WTC11 (cell line): ENCODE measurements at regions not wholly inside any gene's neighbourhood (a gene's known extent, or its start where the extent isn't known, plus 50 kb on each side); places are given as distances from the start of the nearest gene placed in this dataset.

Source experiments
- ATAC-seq: fragments of 200-7000 bp; cut with Tn5 transposase; 2 replicates; pipeline ENCODE4 v1.10.0; 2021; ENCODE audit warnings: mild to moderate bottlenecking, moderate library complexity
- CTCF ChIA-PET: fragments of 300-600 bp; sonication (Branson Sonifier 250); formaldehyde crosslinking; loops from one replicate; lab custom pipeline; 2021; ENCODE audit warnings: antibody characterized with exemption; lab: Charles Lee
- POLR2A ChIA-PET: fragments of 350-600 bp; sonication (Branson Sonifier 250); formaldehyde crosslinking; loops from one replicate; lab custom pipeline; 2021; ENCODE audit warnings: antibody characterized with exemption; lab: Charles Lee
- DNase-seq: peaks from one replicate; pipeline ENCODE4 v3.0.0; 2021; ENCODE audit warnings: low spot score
- H3K27ac Mint-ChIP-seq: 2 replicates; pipeline ENCODE4 v1.8.0; 2021; ENCODE audit warnings: mixed read lengths
- H3K27me3 Mint-ChIP-seq: 2 replicates; pipeline ENCODE4 v1.8.0; 2021; ENCODE audit warnings: low read depth, mild to moderate bottlenecking, moderate library complexity, mixed read lengths
- H3K36me3 Mint-ChIP-seq: 2 replicates; pipeline ENCODE4 v1.8.0; 2021; ENCODE audit warnings: mixed read lengths
- H3K4me1 Mint-ChIP-seq: 2 replicates; pipeline ENCODE4 v1.8.0; 2022; ENCODE audit warnings: mixed read lengths
- H3K4me3 Mint-ChIP-seq: 2 replicates; pipeline ENCODE4 v1.8.0; 2021; ENCODE audit warnings: mild to moderate bottlenecking, moderate library complexity, mixed read lengths
- H3K9me3 Mint-ChIP-seq: 2 replicates; pipeline ENCODE4 v1.8.0; 2021; ENCODE audit warnings: mixed read lengths
- AFF4 ChIP-seq: sonication (generic); formaldehyde crosslinking; IDR thresholded peaks from 2 replicates; pipeline ENCODE4 v1.8.1; 2023; ENCODE audit warnings: mild to moderate bottlenecking, missing genetic modification reagents, borderline replicate concordance
- AR ChIP-seq: fragments of 250-450 bp; sonication (Bioruptor Pico); IDR thresholded peaks from 2 replicates; pipeline ENCODE4 v1.9.0; 2021; ENCODE audit warnings: mild to moderate bottlenecking
- CREM ChIP-seq: sonication (generic); formaldehyde crosslinking; IDR thresholded peaks from 2 replicates; pipeline ENCODE4 v1.8.1; 2022; ENCODE audit warnings: mild to moderate bottlenecking, missing genetic modification reagents, moderate library complexity
- ESRRA ChIP-seq: sonication (generic); formaldehyde crosslinking; IDR thresholded peaks from 2 replicates; pipeline ENCODE4 v1.8.1; 2022; ENCODE audit warnings: mild to moderate bottlenecking, missing genetic modification reagents, borderline replicate concordance
- ETV6 ChIP-seq: sonication (generic); formaldehyde crosslinking; IDR thresholded peaks from 2 replicates; pipeline ENCODE4 v1.8.1; 2022; ENCODE audit warnings: mild to moderate bottlenecking, missing genetic modification reagents
- GABPB1 ChIP-seq: sonication (generic); formaldehyde crosslinking; IDR thresholded peaks from 2 replicates; pipeline ENCODE4 v1.8.1; 2023; ENCODE audit warnings: mild to moderate bottlenecking, missing genetic modification reagents
- JUN ChIP-seq: sonication (generic); formaldehyde crosslinking; IDR thresholded peaks from 2 replicates; pipeline ENCODE4 v1.8.0; 2023; ENCODE audit warnings: mild to moderate bottlenecking, missing genetic modification reagents
- KAT7 ChIP-seq: sonication (generic); formaldehyde crosslinking; IDR thresholded peaks from 2 replicates; pipeline ENCODE4 v1.8.1; 2023; ENCODE audit warnings: missing genetic modification reagents, mild to moderate bottlenecking, borderline replicate concordance
- MXD4 ChIP-seq: fragments of 250-450 bp; sonication (Bioruptor Pico); IDR thresholded peaks from 2 replicates; pipeline ENCODE4 v1.8.0; 2021; ENCODE audit warnings: mild to moderate bottlenecking, moderate library complexity, borderline replicate concordance
- NR1H2 ChIP-seq: sonication (generic); formaldehyde crosslinking; IDR thresholded peaks from 2 replicates; pipeline ENCODE4 v1.9.0; 2021; ENCODE audit warnings: mild to moderate bottlenecking, moderate library complexity, missing genetic modification reagents
- NR3C1 ChIP-seq: sonication (generic); formaldehyde crosslinking; conservative IDR thresholded peaks from 2 replicates; pipeline ENCODE4 v1.8.1; 2023; ENCODE audit warnings: low read depth, mild to moderate bottlenecking, missing genetic modification reagents
- SOX15 ChIP-seq: fragments of 250-450 bp; sonication (Bioruptor Pico); IDR thresholded peaks from 2 replicates; pipeline ENCODE4 v1.9.0; 2021; ENCODE audit warnings: mild to moderate bottlenecking
- ZBTB21 ChIP-seq: sonication (generic); formaldehyde crosslinking; IDR thresholded peaks from 2 replicates; pipeline ENCODE4 v1.8.1; 2023; ENCODE audit warnings: mild to moderate bottlenecking, missing genetic modification reagents, borderline replicate concordance
- ZNF232 ChIP-seq: sonication (generic); formaldehyde crosslinking; IDR thresholded peaks from 2 replicates; pipeline ENCODE4 v1.8.0; 2022; ENCODE audit warnings: mild to moderate bottlenecking, missing genetic modification reagents
- ZNF263 ChIP-seq: sonication (generic); formaldehyde crosslinking; IDR thresholded peaks from 2 replicates; pipeline ENCODE4 v1.8.1; 2022; ENCODE audit warnings: low read depth, mild to moderate bottlenecking, moderate library complexity, missing genetic modification reagents
- ZNF416 ChIP-seq: fragments of 250-450 bp; sonication (Bioruptor Pico); IDR thresholded peaks from 2 replicates; pipeline ENCODE4 v1.9.0; 2021; ENCODE audit warnings: mild to moderate bottlenecking, inconsistent platforms
- TF ChIP-seq, protein P1 (sequence below): sonication (generic); formaldehyde crosslinking; IDR thresholded peaks from 2 replicates; pipeline ENCODE4 v1.8.1; 2022; ENCODE audit warnings: missing genetic modification reagents, borderline replicate concordance
- TF ChIP-seq, protein P2 (sequence below): fragments of 250-450 bp; sonication (Bioruptor Pico); IDR thresholded peaks from 2 replicates; pipeline ENCODE4 v1.9.0; 2021; ENCODE audit warnings: mild to moderate bottlenecking, borderline replicate concordance
- TF ChIP-seq, protein P3 (sequence below): sonication (generic); formaldehyde crosslinking; IDR thresholded peaks from 2 replicates; pipeline ENCODE4 v1.8.1; 2023; ENCODE audit warnings: mild to moderate bottlenecking, missing genetic modification reagents, moderate library complexity
- TF ChIP-seq, protein P4 (sequence below): sonication (generic); formaldehyde crosslinking; conservative IDR thresholded peaks from 2 replicates; pipeline ENCODE4 v1.8.1; 2022; ENCODE audit warnings: mild to moderate bottlenecking, missing genetic modification reagents

GRCh38 chr11:42502151-42502550, 809.6 kb upstream of the API5 start:
- Mint-ChIP-seq H3K27me3 (no peaks in the 10 kb centered on the region), H3K27ac (no peak overlapping the region), H3K4me3 (no peak overlapping the region), H3K36me3 (0 out of 2 replicates have a peak, but pooled peaks cover 6% of the 10 kb centered on the region), H3K9me3 (peaks cover 19% of the 10 kb centered on the region), H3K4me1 (no peaks in the 10 kb centered on the region)
- CTCF ChIA-PET = no interaction called here
- no peak for ATAC-seq
- POLR2A ChIA-PET = no interaction called here
- TF ChIP-seq CREM = no peak
- TF ChIP-seq, protein P1, sequence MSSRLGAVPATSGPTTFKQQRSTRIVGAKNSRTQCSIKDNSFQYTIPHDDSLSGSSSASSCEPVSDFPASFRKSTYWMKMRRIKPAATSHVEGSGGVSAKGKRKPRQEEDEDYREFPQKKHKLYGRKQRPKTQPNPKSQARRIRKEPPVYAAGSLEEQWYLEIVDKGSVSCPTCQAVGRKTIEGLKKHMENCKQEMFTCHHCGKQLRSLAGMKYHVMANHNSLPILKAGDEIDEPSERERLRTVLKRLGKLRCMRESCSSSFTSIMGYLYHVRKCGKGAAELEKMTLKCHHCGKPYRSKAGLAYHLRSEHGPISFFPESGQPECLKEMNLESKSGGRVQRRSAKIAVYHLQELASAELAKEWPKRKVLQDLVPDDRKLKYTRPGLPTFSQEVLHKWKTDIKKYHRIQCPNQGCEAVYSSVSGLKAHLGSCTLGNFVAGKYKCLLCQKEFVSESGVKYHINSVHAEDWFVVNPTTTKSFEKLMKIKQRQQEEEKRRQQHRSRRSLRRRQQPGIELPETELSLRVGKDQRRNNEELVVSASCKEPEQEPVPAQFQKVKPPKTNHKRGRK (CRISPR knock-in tag) = no peak
- TF ChIP-seq AR (CRISPR knock-in tag) = no peak
- no peak for TF ChIP-seq MXD4 (CRISPR knock-in tag)
- no peak for TF ChIP-seq KAT7
- no peak for TF ChIP-seq NR3C1 (CRISPR knock-in tag)
- no peak for TF ChIP-seq ZNF232 (CRISPR knock-in tag)
- TF ChIP-seq AFF4 (CRISPR knock-in tag) = no peak
- no peak for TF ChIP-seq ZNF416 (CRISPR knock-in tag)
- TF ChIP-seq ETV6 (CRISPR knock-in tag) = no peak
- TF ChIP-seq, protein P2, sequence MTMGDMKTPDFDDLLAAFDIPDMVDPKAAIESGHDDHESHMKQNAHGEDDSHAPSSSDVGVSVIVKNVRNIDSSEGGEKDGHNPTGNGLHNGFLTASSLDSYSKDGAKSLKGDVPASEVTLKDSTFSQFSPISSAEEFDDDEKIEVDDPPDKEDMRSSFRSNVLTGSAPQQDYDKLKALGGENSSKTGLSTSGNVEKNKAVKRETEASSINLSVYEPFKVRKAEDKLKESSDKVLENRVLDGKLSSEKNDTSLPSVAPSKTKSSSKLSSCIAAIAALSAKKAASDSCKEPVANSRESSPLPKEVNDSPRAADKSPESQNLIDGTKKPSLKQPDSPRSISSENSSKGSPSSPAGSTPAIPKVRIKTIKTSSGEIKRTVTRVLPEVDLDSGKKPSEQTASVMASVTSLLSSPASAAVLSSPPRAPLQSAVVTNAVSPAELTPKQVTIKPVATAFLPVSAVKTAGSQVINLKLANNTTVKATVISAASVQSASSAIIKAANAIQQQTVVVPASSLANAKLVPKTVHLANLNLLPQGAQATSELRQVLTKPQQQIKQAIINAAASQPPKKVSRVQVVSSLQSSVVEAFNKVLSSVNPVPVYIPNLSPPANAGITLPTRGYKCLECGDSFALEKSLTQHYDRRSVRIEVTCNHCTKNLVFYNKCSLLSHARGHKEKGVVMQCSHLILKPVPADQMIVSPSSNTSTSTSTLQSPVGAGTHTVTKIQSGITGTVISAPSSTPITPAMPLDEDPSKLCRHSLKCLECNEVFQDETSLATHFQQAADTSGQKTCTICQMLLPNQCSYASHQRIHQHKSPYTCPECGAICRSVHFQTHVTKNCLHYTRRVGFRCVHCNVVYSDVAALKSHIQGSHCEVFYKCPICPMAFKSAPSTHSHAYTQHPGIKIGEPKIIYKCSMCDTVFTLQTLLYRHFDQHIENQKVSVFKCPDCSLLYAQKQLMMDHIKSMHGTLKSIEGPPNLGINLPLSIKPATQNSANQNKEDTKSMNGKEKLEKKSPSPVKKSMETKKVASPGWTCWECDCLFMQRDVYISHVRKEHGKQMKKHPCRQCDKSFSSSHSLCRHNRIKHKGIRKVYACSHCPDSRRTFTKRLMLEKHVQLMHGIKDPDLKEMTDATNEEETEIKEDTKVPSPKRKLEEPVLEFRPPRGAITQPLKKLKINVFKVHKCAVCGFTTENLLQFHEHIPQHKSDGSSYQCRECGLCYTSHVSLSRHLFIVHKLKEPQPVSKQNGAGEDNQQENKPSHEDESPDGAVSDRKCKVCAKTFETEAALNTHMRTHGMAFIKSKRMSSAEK = no peak
- TF ChIP-seq NR1H2 = no peak
- no peak for TF ChIP-seq GABPB1 (CRISPR knock-in tag)
- TF ChIP-seq ESRRA (CRISPR knock-in tag) = no peak
- TF ChIP-seq, protein P3, sequence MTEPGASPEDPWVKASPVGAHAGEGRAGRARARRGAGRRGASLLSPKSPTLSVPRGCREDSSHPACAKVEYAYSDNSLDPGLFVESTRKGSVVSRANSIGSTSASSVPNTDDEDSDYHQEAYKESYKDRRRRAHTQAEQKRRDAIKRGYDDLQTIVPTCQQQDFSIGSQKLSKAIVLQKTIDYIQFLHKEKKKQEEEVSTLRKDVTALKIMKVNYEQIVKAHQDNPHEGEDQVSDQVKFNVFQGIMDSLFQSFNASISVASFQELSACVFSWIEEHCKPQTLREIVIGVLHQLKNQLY (CRISPR knock-in tag) = no peak
- TF ChIP-seq ZBTB21 (CRISPR knock-in tag) = no peak
- TF ChIP-seq JUN (CRISPR knock-in tag) = no peak
- no peak for TF ChIP-seq SOX15 (CRISPR knock-in tag)
- TF ChIP-seq, protein P4, sequence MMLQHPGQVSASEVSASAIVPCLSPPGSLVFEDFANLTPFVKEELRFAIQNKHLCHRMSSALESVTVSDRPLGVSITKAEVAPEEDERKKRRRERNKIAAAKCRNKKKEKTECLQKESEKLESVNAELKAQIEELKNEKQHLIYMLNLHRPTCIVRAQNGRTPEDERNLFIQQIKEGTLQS (CRISPR knock-in tag) = no peak
- no peak for TF ChIP-seq ZNF263 (CRISPR knock-in tag)
- TF ChIP-seq, all 79 proteins: peak for 0
- DNase-seq = no peak
